GM19463 (cell line): ENCODE measurements at regions not wholly inside any gene's neighbourhood (a gene's known extent, or its start where the extent isn't known, plus 50 kb on each side); places are given as distances from the start of the nearest gene placed in this dataset.
"Not testable (repeated sequence)": the region's sequence is repeated elsewhere in the genome, so short reads cannot be mapped to it uniquely, and the experiment has no call there.

Source experiments
- ATAC-seq: cut with Tn5 transposase; IDR thresholded peaks from one replicate; pipeline ENCODE4 v1.9.1; 2021; ENCODE audit warnings: mild to moderate bottlenecking, moderate library complexity; ENCODE audit not compliant: unreplicated experiment

DNA sequence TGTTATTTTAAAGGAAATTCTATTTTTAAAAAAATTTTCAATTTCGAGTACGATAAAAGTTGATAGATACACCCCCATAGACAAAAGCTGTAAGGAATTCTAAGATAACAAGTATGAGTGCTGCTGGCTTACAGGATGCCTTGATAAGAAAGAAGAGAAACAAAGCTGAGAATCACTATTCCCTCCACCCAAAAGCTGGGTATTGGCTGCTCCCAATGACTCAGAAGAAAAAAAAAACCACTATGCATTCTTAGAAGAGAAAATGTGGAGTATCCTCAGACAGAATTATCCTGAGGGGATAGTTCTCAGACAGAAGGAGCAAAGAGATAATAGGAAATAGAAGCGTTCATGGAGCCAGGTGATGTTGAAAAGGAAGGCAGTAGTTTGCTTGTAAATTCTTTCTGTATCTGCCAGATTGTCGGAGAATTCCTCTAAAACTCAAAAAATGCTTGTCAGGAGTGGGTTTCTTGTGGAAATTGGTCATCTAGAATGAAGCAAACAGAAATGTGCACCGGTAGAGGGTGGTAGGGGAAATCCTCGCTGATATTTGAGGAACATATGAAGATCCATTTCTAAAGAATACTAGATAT lies 217.5 kb upstream of the ADAMTS3 start:
- ATAC-seq = no peak

DNA sequence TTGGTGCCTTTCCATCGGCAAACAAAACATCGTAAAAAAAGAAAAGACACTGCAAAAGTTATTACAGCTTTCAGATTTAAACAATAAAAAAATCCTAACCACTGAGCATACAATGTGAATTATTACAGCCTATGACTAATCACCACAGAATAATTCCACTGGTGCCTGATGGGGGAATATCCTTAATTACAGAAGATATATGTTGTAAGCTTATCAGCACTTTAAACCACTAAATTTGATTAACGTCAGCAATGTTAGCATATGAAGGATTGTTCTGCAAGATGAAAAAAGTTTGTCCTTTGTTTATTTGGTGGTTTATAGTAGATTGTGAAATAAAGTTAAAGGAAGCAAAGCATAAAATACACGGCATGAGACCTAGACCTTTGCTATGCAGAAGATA lies 210.2 kb upstream of the ADAMTS3 start:
- no peak for ATAC-seq

- ATAC-seq = no peak
These were observed 208.4 kb upstream of the ADAMTS3 start for GRCh38 chr4:72777436-72777835.

- ATAC-seq = no peak
These were observed 201.7 kb upstream of the ADAMTS3 start for GRCh38 chr4:72770708-72771107.

GRCh38 chr4:72768364-72768763 lies 199.3 kb upstream of the ADAMTS3 start:
- ATAC-seq = no peak

GRCh38 chr4:72767618-72768302 lies 198.7 kb upstream of the ADAMTS3 start:
- ATAC-seq = no peak

DNA sequence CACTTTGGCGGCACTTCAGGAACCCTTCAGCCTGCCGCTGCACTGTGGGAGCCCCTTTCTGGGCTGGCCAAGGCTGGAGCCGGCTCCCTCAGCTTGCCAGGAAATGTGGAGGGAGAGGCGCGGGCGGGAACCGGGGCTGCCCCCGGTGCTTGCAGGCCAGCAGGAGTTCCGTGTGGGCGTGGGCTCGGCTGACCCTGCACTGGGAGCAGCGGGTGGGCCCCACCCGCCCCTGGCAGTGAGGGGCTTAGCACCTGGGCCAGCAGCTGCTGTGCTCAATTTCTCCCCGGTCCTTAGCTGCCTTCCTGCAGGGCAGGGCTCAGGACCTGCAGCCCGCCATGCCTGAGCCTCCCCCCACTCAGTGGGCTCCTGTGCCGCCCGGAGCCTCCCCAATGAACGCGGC lies 196.8 kb upstream of the ADAMTS3 start:
- ATAC-seq = not testable (repeated sequence)

- ATAC-seq = no peak
These were observed 192.5 kb upstream of the ADAMTS3 start for GRCh38 chr4:72761368-72762038.

- not testable (repeated sequence) for ATAC-seq
These were observed 184.4 kb upstream of the ADAMTS3 start for GRCh38 chr4:72753414-72753813.

DNA sequence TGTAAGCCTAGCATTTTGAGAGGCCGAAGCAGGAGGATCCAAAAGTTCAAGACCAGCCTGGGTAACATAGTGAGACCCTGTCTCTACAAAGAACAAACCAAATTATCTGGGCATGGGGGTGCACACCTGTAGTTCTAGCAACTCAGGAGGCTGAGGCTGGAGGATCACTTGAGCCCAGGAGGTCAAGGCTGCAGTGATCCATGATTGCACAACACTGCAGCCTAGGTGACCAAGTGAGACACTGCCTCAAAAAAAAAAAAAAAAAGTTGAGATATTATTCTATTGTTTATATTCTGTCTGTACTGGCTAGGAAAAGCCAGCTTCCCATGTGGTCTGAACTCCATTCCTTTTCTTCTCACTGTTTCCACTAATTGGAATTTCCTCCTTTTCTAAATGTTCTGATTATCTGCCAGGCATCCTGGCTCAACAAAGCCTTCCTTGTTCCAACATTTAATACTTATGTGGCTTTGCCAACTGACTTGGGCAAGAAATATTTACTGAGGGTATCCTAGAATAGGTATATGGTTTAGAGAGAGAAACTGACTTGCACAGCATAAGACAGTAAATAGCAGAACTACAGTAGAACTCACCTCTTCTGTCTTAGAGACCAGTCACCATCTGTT lies 175.2 kb upstream of the ADAMTS3 start:
- no peak for ATAC-seq

DNA sequence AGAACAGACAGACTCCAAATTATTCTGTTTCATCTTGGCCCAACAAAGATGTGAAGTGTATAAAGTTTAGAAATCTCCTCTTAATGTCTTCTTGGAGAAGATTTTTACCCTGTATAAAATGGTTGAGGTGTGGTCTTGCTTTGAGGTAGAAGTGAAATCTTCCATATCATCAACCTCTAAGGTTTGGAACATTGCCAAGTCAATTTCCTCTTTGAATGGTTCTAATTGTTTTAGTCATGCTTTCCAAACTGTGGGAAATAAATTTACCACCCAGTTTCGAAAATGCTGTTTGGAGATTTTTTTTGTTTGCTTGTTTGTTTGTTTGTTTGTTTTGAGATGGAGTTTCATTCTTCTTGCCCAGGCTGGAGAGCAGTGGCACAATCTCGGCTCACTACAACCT lies 174.1 kb upstream of the ADAMTS3 start:
- no peak for ATAC-seq

GRCh38 chr4:72715299-72715698 lies 146.3 kb upstream of the ADAMTS3 start:
- no peak for ATAC-seq

DNA sequence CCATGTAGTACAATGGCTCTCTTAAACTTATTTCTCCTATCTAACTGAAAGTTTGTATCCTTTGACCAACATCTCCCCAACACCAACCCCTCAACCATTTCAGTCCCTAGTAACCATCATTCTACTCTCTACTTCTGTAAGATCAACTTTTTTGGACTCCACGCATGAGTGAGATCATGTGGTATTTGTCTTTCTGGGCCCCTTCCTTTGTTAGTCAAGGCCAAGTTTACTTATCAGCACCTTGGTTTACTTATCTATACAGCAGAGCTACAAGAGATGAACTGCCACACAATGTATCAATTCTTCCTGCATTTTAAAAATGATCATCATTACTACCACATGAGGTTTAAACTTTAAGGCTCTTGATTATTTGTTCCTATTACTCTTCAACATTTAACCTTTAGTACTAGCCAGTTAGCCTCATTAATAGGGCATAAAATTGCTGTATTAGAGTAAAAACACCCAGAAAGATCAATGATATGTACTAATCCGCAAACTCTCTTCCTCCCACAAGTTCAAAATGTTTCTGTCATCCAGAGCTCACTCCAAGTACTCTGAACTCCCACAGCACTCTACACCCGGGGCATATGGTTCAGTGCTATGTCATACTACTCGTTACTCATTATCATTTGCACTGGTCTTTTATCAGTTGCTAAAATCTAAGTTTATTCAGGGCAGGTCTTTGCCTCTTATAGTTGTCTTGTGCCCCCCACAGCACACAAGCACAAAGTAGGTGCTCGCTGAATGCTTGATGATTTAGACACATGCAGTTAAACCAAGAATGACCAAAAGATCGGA lies 145.7 kb upstream of the ADAMTS3 start:
- no peak for ATAC-seq

DNA sequence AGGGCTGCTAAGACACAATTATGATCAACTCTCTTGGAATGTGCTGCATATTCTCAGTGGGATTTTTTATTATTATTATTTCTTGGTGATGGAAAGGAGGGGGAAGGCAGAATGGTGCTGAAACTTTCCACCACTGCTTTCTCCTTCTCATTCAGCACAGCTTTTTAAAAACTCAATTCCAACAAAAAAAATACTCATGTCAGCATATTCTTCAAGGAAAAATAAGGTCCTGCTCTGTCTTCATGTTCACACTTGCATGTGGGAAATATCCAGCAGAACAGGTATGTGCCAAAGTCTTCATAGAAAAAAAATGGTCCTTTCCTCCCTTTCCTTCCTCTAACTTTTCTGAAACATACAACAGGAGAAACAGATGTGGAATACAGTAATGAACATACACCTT lies 144.0 kb upstream of the ADAMTS3 start:
- no peak for ATAC-seq

DNA sequence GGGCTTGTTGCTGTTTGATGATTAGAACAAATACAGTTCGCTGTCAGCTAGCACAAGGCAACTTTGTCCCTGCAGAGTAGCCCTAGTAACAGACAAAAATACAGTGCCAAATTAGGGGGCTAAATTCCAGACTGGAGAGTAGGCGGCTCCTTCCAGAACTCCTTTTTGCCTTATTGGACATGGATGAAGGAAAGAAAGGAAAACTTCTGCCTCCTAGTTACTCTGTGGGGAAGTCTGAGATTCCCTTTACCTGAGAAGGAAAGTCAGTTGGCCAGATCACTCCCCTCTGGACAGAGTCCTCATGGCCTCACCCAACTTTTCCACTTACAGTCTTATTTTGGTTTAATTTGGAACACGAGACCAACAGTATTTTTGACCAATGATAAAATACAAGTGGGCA lies 140.5 kb upstream of the ADAMTS3 start:
- no peak for ATAC-seq

GRCh38 chr4:72706684-72707083 lies 137.7 kb upstream of the ADAMTS3 start:
- no peak for ATAC-seq

DNA sequence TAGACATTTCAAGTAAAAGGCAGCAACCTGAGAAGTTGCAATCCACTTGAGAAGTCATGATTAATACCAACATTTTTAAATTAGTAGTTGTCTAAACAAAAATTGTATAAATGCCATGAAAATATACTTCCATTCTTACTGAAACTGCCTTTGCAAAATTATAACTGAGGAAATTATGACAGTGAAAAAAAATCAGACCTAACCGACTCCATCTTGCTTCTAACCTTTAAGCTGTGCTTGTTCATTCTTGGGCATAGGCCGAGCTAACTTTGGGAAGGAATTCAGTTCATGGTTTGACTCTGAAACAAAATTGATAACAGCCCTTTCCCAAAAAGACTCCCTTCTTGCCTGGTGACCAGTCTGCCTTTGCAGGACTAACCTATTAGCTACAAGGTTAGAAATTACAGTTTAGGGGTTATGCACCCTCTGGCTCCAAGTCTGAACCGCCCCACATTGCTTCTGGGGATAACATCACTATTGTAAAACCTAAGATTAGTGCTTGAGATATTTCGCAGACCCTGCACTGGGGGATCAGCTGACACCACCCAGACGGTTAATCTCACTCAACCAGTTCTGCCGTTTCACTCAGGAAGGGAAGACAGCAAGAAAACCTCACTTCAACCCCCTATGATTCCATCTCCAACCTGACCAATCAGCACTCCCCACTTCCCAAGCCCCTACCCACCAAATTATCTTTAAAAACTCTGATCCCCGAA lies 136.1 kb upstream of the ADAMTS3 start:
- not testable (repeated sequence) for ATAC-seq

DNA sequence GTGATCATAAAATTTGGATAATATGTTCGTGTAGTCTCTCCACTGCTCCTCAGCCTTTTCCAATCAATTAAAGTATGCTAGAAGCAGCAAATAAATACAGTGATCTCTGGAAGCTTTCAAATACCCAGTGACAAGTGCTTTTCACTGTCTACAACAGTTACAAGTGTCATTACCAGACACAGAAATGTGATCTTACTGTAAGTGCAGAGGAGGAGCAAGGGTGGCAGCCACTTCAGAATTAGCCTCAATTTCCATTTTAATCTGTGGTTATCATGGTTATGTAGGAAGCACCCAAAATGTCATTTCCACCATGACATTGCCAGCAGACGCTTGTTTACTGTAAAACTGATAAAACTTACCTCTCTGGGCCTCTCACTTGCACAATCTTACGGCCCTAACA lies 133.9 kb upstream of the ADAMTS3 start:
- no peak for ATAC-seq

DNA sequence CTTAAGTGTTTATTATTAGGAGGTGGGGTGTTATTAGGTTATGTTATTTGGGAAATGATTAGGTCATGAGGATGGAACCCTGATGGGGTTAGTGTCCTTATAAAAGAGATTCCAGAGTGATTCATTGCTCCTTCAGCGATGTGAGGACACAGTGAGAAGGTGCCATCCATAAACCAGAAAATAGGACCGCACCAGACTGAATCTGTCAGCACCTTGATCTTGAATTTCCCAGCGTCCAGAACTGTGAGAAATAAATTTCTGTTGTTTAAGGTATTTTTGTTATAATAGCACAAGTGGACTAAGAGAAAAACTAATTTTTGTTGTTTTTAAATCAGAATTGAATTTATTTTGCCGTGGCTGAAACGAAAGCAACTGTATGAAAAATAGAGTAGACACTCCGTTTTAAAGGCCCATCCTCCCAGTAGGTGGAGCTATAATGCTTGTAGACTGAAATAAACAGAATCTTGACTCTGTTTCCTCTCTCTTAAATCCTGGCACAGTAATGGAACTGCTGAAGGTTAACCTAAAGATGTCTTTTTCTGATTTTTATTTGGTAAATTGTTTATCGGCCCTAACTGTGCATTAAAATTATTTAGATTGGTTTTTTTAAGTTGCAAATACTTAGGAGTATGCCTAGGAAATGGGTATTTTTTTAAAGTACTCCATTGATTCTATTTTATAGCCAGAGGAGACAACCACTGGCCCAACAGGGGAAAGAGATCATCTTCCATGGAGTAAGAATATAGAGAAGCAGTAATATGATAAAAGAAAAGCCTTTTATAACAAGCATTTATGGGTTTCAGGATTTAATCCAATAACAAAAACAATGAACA lies 133.2 kb upstream of the ADAMTS3 start:
- ATAC-seq = peak; percentile 81

DNA sequence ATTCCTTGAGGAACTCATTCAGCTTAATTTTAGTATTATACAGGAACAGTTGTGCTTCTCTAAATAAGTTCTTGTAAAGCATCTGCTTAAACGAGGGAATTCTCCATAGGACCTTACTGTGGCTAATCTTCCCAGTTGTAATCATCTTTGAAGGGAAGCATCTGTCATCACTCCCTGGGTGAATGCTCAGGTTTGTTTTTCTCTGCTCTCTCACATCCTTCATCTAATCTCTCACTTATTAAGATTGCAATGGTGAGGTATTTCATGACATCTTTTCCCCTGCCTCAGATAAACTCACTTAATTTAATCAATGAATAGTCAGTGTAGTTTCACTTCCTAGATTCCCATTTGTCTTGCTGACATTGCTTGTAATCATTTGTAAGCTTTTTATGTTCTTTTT lies 121.8 kb upstream of the ADAMTS3 start:
- ATAC-seq = no peak
